BJ (cell line): ENCODE measurements at regions not wholly inside any gene's neighbourhood (a gene's known extent, or its start where the extent isn't known, plus 50 kb on each side); places are given as distances from the start of the nearest gene placed in this dataset.

ENCODE experiments used
- CTCF ChIA-PET: fragments of 350-600 bp; formaldehyde crosslinking; extraction: SDS; loops from one replicate; lab custom pipeline; 2021; ENCODE audit warnings: antibody characterized with exemption, inconsistent platforms; lab: Yijun Ruan, JAX
- POLR2A ChIA-PET: fragments of 300-600 bp; sonication (Branson Sonifier 250); formaldehyde crosslinking; extraction: SDS; loops from one replicate; lab custom pipeline; 2021; ENCODE audit warnings: antibody characterized with exemption; lab: Charles Lee
- DNase-seq: peaks from one replicate; pipeline ENCODE4 v3.0.0-alpha.2; 2011; ENCODE audit warnings: low read depth
- H3K27me3 ChIP-seq: 2 replicates; pipeline ENCODE4 v1.6.0; 2011; ENCODE audit warnings: low read length; ENCODE audit not compliant: control insufficient read depth, insufficient read depth
- H3K36me3 ChIP-seq: 2 replicates; pipeline ENCODE4 v1.5.1; 2011; ENCODE audit warnings: low read length; ENCODE audit not compliant: control insufficient read depth, insufficient read depth
- H3K4me3 ChIP-seq: 2 replicates; pipeline ENCODE4 v1.5.1; 2011; ENCODE audit warnings: low read depth, mild to moderate bottlenecking, control low read depth, low read length
- TF ChIP-seq, protein P1 (sequence below): IDR thresholded peaks from 2 replicates; pipeline ENCODE4 v1.5.1; 2011; ENCODE audit warnings: low read depth, mild to moderate bottlenecking, control low read depth, inconsistent platforms, low read length, moderate library complexity; ENCODE audit not compliant: insufficient read depth

DNA sequence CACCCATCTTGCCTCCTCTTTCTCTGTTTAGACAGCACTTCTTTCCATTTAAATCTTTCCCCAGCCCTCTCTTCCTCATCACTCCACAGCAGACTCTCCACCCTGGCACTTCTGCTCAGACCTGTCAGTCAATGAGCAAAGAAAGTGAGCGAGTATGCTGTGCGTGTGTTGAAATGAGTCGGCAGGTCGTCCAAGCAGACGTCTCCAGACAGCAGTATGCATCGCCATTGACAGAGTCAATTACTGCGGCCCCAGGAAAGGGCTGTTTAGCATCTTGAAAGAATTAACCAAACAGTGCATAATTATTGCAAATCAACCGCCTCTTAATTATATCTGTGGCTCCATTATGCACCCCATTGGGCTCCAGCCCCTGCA lies 54.8 kb upstream of the KCNG1 start:
- no peak for DNase-seq
- ChIA-PET POLR2A (no interaction called here), CTCF (interaction anchor here (1.4 to 1.6 kb wide), 2 partner anchors 9 to 14 kb away, joined by 4 to 6 read pairs; no protein-coding TSS in a partner anchor)
- peaks cover 13% of the 10 kb centered on the region for H3K27me3 ChIP-seq
- H3K4me3 ChIP-seq: no peak overlapping the region
- TF ChIP-seq, protein P1, sequence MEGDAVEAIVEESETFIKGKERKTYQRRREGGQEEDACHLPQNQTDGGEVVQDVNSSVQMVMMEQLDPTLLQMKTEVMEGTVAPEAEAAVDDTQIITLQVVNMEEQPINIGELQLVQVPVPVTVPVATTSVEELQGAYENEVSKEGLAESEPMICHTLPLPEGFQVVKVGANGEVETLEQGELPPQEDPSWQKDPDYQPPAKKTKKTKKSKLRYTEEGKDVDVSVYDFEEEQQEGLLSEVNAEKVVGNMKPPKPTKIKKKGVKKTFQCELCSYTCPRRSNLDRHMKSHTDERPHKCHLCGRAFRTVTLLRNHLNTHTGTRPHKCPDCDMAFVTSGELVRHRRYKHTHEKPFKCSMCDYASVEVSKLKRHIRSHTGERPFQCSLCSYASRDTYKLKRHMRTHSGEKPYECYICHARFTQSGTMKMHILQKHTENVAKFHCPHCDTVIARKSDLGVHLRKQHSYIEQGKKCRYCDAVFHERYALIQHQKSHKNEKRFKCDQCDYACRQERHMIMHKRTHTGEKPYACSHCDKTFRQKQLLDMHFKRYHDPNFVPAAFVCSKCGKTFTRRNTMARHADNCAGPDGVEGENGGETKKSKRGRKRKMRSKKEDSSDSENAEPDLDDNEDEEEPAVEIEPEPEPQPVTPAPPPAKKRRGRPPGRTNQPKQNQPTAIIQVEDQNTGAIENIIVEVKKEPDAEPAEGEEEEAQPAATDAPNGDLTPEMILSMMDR: no peak
- H3K36me3 ChIP-seq: no peaks in the 10 kb centered on the region

DNA sequence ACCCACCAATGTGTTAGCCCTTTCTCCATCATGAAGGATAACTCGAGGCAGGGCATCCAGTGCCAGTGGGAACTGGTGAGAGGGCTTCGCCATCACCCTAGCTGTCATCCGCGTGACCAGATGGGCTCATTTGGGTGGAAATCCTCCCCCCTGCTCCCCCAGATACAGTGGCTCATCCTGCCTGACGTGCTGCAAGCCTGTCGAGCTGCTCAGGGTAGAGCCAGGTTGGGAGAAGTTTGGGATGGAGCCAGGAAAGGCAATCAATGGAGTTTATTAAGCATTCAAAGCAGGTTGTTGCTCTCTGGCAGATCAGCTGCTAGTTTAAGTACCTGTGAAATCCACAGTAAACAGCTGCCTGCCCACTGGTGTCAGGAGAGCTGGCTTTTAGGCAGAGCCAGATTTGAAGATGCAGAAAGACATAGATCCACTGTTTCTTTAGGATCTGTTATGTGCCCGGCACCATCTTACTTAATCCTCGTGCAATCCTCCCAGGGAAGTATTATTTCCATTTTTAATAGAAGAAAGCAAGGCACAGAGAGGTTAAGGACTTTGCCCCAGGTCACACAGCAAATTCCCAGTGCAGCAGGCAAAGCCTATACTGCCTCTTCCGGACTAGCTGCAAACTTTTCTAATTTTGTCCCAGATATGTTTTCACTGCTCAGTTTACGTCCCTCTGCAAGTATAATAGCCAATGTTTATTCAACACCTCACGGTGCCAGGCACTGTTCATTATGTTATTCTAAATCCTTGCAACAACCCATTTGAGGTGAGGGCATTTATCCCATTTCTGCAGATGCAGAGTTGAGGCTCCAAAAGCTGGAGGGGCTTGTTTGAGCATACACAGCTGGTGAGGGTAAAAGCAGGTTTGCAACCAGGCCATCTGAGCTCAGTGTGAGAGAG lies 54.1 kb upstream of the KCNG1 start:
- DNase-seq: no peak
- POLR2A ChIA-PET: interaction anchor here (0.6 kb wide), 1 partner anchor 153 kb away, joined by 3 read pairs; no protein-coding TSS in a partner anchor
- CTCF ChIA-PET: interaction anchor here (1.4 to 1.6 kb wide), 2 partner anchors 10 to 15 kb away, joined by 4 to 6 read pairs; no protein-coding TSS in a partner anchor
- peaks cover 13% of the 10 kb centered on the region for H3K27me3 ChIP-seq
- no peaks in the 10 kb centered on the region for H3K36me3 ChIP-seq
- H3K4me3 ChIP-seq: no peak overlapping the region
- TF ChIP-seq, protein P1: no peak

DNA sequence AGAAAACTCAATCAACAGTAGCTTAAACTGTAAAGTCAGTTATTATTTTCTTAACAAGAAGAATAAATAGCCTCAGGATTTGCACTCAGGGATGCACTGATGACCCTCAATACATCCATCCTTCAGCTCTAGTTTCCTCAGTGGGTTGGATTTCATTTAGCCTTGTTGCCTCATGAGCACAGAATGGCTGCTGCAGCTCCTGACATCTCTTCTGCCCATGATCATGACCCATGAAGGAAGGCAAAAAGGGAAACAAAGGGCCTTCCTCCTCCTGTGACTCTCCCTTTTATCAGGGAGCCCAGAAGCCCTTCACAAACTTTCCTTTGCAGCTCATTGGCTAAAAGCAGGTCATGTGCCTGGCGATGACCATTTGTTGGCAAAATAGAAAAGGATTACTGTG lies 51.2 kb upstream of the KCNG1 start:
- POLR2A ChIA-PET: no interaction called here
- DNase-seq: no peak
- TF ChIP-seq, protein P1: no peak
- Histone ChIP-seq H3K4me3 (no peak overlapping the region), H3K27me3 (peaks cover 10% of the 10 kb centered on the region), H3K36me3 (no peaks in the 10 kb centered on the region)
- CTCF ChIA-PET: interaction anchor here (1.3 kb wide), 1 partner anchor 12 kb away, joined by 3 read pairs; no protein-coding TSS in a partner anchor
